Fibroblast of the aortic adventitia (primary cell): ENCODE measurements at regions not wholly inside any gene's neighbourhood (a gene's known extent, or its start where the extent isn't known, plus 50 kb on each side); places are given as distances from the start of the nearest gene placed in this dataset.
"Not testable (repeated sequence)": the region's sequence is repeated elsewhere in the genome, so short reads cannot be mapped to it uniquely, and the experiment has no call there.

Experiments
- DNase-seq: peaks from one replicate; pipeline ENCODE4 v3.0.0-alpha.2; 2010; ENCODE audit warnings: low read depth
- H3K4me3 ChIP-seq: 2 replicates; pipeline ENCODE4 v1.5.1; 2011; ENCODE audit warnings: low read depth, mild to moderate bottlenecking, control low read depth, low read length, moderate library complexity
- TF ChIP-seq, protein P1 (sequence below): IDR thresholded peaks from 2 replicates; pipeline ENCODE4 v1.5.1; 2011; ENCODE audit warnings: mild to moderate bottlenecking, low read length, control low read depth, inconsistent platforms; ENCODE audit not compliant: insufficient read depth

DNA sequence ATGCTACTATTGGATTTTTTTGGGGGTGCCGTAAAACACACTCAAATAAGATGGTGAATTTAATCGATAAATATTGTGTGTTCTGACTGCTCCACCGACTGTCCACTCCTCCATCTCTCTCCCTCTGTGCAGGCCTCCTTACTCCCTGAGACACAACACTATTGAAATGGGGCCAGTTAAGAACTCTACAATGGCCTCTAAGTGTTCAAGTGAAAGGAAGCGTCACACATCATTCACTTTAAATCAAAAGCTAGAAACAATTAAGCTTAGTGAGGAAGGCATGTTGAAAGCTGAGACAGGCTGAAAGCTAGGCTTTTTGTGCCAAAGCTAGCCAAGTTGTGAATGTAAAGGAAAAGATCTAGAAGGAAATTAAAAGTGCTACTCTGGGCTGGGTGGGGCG lies 156.7 kb downstream of the CTTN start:
- H3K4me3 ChIP-seq, result no peak overlapping the region
- TF ChIP-seq, protein P1, sequence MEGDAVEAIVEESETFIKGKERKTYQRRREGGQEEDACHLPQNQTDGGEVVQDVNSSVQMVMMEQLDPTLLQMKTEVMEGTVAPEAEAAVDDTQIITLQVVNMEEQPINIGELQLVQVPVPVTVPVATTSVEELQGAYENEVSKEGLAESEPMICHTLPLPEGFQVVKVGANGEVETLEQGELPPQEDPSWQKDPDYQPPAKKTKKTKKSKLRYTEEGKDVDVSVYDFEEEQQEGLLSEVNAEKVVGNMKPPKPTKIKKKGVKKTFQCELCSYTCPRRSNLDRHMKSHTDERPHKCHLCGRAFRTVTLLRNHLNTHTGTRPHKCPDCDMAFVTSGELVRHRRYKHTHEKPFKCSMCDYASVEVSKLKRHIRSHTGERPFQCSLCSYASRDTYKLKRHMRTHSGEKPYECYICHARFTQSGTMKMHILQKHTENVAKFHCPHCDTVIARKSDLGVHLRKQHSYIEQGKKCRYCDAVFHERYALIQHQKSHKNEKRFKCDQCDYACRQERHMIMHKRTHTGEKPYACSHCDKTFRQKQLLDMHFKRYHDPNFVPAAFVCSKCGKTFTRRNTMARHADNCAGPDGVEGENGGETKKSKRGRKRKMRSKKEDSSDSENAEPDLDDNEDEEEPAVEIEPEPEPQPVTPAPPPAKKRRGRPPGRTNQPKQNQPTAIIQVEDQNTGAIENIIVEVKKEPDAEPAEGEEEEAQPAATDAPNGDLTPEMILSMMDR, result no peak
- DNase-seq, result no peak

DNA sequence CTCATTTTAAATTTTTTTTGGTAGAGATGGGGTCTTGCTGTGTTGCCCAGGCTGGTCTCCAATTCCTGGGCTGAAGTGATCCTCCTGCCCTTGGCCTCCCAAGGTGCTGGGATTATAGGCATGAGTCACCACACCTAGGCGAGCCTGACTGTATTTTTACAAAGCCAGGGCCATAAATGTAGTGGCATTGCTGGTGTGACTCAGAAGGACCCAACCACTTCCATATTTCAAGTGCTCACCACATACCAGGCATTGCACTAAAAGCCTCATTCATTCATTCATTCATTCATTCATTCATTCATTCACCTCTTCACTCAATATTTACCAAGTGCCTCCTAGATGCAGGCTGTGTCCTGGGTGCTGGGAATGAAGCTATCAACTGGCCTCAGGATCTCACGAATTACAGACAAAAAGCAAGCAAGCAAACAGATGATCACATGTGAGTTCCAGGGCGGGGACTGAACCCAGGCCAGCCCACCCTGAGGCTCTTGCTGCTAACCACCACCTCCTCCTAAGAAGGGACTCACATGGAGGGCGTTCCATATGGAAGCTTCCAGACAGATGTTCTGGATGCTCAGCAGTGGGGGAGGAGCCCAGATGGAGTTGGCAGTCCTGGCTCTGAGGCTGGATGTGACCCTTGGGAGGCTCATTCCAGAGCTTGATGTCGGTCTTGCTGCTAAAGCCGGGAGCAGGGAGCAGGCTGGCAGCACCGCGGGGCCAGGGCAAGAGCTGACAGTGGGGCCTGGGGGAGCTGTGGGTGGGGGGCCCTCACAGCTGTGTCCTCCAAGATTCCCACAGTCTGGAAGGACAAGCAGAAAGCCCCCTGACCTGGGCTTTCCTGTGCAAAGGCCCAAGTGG lies 158.8 kb downstream of the CTTN start:
- DNase-seq, result no peak
- no peak overlapping the region for H3K4me3 ChIP-seq
- TF ChIP-seq, protein P1, result no peak

DNA sequence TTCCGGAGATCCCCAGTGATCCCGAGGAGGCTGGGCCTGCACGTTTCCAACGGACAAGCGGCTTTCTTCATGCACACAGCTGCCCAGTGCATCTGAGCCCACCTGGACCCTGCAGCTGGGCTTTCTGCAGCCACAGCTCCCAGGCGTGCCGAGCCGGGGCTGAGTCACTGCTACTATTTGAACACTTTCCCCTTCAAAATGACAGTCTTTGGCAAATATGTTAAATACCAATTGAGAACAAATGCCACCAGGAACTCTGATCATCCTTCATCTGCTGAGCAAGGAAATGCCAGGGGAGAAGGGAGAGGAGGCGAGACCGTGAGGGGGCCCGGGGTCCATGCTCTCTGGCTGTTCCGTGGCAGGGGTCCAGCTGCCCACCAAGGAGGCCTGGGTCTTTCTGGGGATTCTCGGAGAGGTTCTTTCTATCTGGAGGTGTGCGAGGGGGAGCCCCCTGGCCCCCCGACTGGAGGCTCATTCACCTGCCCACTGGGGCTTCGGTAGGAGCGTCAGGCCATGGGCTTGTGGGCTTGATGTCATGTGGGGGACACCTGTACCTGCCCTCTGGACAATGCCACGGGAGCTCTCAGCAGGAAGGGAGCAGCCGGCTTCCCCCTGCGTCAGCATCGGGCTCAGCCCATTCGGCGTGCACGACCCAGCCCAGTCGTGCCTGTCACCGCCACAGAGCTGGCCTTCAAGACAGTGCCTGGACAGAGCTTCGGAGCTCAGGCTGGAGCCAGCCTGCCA lies 159.6 kb downstream of the CTTN start:
- no peak for DNase-seq
- TF ChIP-seq, protein P1, result no peak
- no peak overlapping the region for H3K4me3 ChIP-seq

DNA sequence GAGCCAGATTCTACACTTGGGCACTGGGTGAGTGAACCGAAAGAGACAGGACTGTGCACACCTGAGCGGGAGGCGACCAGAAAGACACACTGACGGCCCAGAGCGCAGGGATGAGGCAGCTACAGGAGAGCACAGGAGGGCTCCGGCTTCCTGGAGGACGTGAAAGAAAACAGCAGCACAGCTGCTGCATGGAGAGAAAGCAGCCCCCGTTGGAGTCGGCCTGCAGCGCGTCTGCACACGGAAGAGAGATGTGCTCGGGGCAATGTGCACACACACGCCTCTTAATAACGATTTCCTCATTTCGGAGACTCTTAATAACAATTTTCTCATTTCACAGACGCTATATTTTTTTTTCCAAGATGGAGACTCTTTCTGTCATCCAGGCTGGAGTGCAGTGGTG lies 160.4 kb downstream of the CTTN start:
- TF ChIP-seq, protein P1, result no peak
- no peak for DNase-seq
- no peak overlapping the region for H3K4me3 ChIP-seq

DNA sequence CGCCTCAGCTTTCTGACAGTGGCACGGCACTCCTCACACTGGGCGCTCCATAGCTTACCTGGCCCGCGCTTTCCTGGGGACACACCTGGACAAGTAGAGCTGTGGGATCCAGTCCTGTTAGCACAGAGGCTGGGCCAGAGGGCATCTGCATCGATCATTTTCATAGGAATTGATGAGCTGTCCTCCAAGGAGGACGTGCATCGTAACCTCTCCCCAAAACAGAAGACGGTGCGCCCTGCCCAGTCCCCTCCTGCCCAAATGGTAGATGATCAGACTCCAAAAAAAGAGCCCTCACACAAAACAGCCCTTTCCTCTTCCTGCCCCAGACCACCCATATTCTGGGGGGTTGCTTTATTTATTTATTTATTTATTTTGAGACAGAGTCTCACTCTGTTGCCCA lies 161.2 kb downstream of the CTTN start:
- TF ChIP-seq, protein P1, result no peak
- DNase-seq, result no peak
- H3K4me3 ChIP-seq, result no peak overlapping the region

DNA sequence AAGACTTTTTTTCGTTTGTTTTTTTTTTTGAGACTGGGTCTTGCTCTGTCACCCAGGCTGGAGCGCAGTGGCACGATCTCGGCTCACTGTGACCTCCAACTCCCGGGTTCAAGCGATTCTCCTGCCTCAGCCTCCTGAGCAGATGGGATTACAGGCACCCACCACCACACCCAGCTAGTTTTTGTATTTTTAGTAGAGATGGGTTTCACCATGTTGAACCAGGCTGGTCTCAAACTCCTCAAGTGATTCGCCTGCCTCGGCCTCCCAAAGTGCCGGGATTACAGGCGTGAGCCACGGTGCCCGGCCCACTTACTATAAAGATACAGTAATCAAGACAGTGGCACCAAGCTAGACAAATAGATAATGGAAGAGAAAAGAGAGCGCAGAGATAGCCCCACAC lies 162.3 kb downstream of the CTTN start:
- H3K4me3 ChIP-seq, DNase-seq: not testable (repeated sequence)

DNA sequence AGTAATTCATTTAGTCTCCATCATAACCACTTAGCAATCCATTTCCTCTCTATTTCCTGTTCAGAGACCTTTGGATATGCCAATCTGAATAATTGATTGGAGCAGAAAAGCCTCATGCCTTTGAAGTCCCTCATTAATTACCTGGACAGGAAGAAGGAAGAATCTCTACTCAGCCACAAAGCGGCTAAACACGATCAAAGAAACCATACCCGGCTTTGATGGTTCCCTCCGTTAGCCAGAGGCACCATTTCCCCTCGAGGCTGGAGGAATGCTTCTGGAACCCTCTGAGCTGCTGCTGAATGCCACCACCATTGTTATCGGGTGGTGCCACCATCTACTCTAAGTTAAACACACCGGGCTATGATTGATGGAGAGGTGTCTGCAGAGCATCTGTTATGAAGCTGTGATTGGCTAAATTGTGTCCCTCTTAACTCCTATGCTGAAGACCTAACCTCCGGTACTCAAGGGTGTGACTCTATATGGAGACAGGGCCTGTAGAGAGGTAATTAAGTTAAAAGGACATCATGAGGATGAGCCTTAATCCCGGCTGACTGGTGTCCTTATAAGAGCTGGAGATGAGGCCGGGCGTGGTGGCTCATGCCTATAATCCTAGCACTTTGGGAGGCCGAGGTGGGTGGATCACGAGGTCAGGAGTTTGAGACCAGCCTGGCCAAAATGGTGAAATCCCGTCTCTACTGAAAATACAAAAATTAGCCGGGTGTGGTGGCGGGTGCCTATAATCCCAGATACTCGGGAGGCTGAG lies 168.6 kb downstream of the CTTN start:
- DNase-seq, result no peak
- TF ChIP-seq, protein P1, result no peak
- H3K4me3 ChIP-seq, result no peak overlapping the region
